ENCODE measurements at regions not wholly inside any gene's neighbourhood (a gene's known extent, or its start where the extent isn't known, plus 50 kb on each side); places are given as distances from the start of the nearest gene placed in this dataset.

- 89 to 98% methylated on average over 1 of the region's 1 CpG for WGBS, 2 donors
- Histone ChIP-seq H3K4me1 (no peaks in the 10 kb centered on the region), H3K9me3 (no peaks in the 10 kb centered on the region), H3K27me3 (no peaks in the 10 kb centered on the region), H3K36me3 (no peaks in the 10 kb centered on the region), H3K4me3 (replicated peaks in 1 of 3) (no peak overlapping the region), H3K27ac (no peak overlapping the region)
- DNase-seq = no peak
- TF ChIP-seq POLR2A (IDR thresholded peaks at IDR 0.05) (no peak), CTCF (IDR thresholded peaks at IDR 0.05) (no peak)
- intact Hi-C loops (cut with DNase I) = no loop called here
These were observed 430.5 kb downstream of the DAD1 start for GRCh38 chr14:22158560-22158959.

- Histone ChIP-seq H3K9me3 (no peaks in the 10 kb centered on the region), H3K36me3 (no peaks in the 10 kb centered on the region), H3K27me3 (no peaks in the 10 kb centered on the region), H3K4me3 (replicated peaks in 1 of 3) (no peak overlapping the region), H3K4me1 (no peaks in the 10 kb centered on the region), H3K27ac (no peak overlapping the region)
- no peak for DNase-seq
- intact Hi-C loops (cut with DNase I) = no loop called here
- WGBS, 2 donors = 88 to 92% methylated on average over 2 of the region's 2 CpGs
- TF ChIP-seq CTCF (IDR thresholded peaks at IDR 0.05) (no peak), POLR2A (IDR thresholded peaks at IDR 0.05) (no peak)
These were observed 433.5 kb downstream of the DAD1 start for GRCh38 chr14:22155571-22155970.

- H3K27ac ChIP-seq = no peak overlapping the region
- H3K4me1 ChIP-seq = no peaks in the 10 kb centered on the region
- H3K9me3 ChIP-seq = no peaks in the 10 kb centered on the region
- H3K27me3 ChIP-seq = no peaks in the 10 kb centered on the region
- TF ChIP-seq CTCF (IDR thresholded peaks at IDR 0.05) (no peak), POLR2A (IDR thresholded peaks at IDR 0.05) (no peak)
- intact Hi-C loops (cut with DNase I) = no loop called here
- DNase-seq = no peak
- no peaks in the 10 kb centered on the region for H3K36me3 ChIP-seq
- H3K4me3 ChIP-seq (replicated peaks in 1 of 3) = no peak overlapping the region
These were observed 436.1 kb downstream of the DAD1 start for GRCh38 chr14:22152903-22153302.

GRCh38 chr14:22152161-22152870, 436.7 kb downstream of the DAD1 start:
- intact Hi-C loops (cut with DNase I) = no loop called here
- WGBS, 2 donors = 84 to 85% methylated on average over 3 of the region's 3 CpGs
- no peak for TF ChIP-seq POLR2A (IDR thresholded peaks at IDR 0.05)
- TF ChIP-seq CTCF (IDR thresholded peaks at IDR 0.05) = no peak

GRCh38 chr14:22151121-22151520, 437.9 kb downstream of the DAD1 start:
- H3K4me3 ChIP-seq (replicated peaks in 1 of 3) = no peak overlapping the region

More at GRCh38 chr14:22152161-22152870, 436.7 kb downstream of the DAD1 start:
- DNase-seq = no peak
- Histone ChIP-seq H3K4me1 (no peaks in the 10 kb centered on the region), H3K4me3 (replicated peaks in 1 of 3) (no peak overlapping the region), H3K27me3 (no peaks in the 10 kb centered on the region), H3K36me3 (no peaks in the 10 kb centered on the region), H3K9me3 (no peaks in the 10 kb centered on the region), H3K27ac (no peak overlapping the region)

More at GRCh38 chr14:22151121-22151520, 437.9 kb downstream of the DAD1 start:
- TF ChIP-seq POLR2A (IDR thresholded peaks at IDR 0.05) = no peak
- TF ChIP-seq CTCF (IDR thresholded peaks at IDR 0.05) = no peak
- DNase-seq = no peak
- Histone ChIP-seq H3K36me3 (no peaks in the 10 kb centered on the region), H3K9me3 (no peaks in the 10 kb centered on the region), H3K4me1 (no peaks in the 10 kb centered on the region), H3K27me3 (no peaks in the 10 kb centered on the region), H3K27ac (no peak overlapping the region)
- 85 to 89% methylated on average over 4 of the region's 4 CpGs for WGBS, 2 donors
- intact Hi-C loops (cut with DNase I) = no loop called here
